NCI-H524 (cell line): ENCODE measurements at regions not wholly inside any gene's neighbourhood (a gene's known extent, or its start where the extent isn't known, plus 50 kb on each side); places are given as distances from the start of the nearest gene placed in this dataset.

Experiments
- DNase-seq, 2 experiments: peaks; one replicate each; lab custom pipeline; 2025; lab: John Stamatoyannopoulos, UW

- no peak for DNase-seq
Observed at GRCh38 chr13:47433461-47434005, 536.7 kb upstream of the HTR2A start.

GRCh38 chr13:47426126-47426849, 529.4 kb upstream of the HTR2A start:
- DNase-seq = no peak

DNA sequence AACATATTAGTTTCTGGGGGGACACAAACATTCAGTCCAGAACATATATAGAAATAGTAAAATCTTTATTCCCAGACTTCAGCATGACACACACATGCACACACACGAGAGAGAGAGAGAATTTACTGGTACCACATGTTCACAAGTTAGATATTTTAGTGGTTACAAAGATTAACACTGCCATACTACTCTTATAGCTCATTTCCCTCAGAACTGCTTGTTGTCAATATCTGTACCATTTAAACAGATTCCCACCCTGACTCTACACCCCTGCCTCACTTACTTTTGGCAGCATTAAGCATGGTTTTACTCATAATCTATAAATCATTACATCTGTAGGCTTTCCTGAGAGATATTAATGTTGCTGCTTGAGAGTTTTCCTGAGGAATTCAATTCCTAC, 524.7 kb upstream of the HTR2A start:
- DNase-seq = no peak

- no peak for DNase-seq
Observed at GRCh38 chr13:47420568-47420967, 523.7 kb upstream of the HTR2A start.

- no peak for DNase-seq
Observed at GRCh38 chr13:47420020-47420419, 523.2 kb upstream of the HTR2A start.

GRCh38 chr13:47418206-47418920, 521.5 kb upstream of the HTR2A start:
- no peak for DNase-seq

DNA sequence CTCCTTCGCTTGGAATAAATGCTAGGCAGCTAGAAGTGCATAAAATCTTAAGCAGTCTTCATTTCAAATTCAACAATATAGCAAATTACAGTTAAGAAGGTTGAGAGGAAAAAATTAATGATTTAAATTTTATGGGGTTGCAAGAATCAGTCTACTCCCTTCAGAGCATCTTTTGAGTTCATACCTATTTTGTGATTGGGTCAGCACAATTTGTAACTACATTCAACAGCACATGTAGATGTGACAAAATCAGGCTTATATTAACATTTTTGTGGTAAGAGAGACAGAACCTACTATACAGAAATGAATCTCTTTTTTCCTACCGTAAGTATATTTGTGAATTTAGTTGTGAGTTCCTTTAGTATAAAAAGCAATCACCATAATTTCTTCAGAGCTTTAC, 520.6 kb upstream of the HTR2A start:
- DNase-seq = no peak

DNA sequence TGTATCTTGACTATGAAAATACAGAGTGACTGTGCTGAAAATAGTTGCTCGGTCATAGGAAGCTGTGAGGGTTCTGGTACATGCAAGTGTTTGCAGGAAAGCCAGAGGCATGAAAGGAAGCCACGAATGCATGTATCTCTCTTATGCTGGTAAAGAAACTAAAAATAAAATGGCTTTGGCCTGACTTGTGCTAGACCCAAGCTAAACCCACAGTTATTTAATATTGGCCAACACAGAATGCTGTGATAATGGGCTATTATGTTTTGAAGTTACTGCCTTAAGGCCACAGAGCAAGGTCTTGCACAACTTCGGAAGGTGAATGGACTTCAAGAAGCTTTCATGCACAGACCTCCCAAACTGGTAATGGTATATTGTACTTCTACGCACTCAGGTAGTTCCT, 518.2 kb upstream of the HTR2A start:
- DNase-seq = no peak

- DNase-seq = no peak
Observed at GRCh38 chr13:47413526-47413925, 516.7 kb upstream of the HTR2A start.

DNA sequence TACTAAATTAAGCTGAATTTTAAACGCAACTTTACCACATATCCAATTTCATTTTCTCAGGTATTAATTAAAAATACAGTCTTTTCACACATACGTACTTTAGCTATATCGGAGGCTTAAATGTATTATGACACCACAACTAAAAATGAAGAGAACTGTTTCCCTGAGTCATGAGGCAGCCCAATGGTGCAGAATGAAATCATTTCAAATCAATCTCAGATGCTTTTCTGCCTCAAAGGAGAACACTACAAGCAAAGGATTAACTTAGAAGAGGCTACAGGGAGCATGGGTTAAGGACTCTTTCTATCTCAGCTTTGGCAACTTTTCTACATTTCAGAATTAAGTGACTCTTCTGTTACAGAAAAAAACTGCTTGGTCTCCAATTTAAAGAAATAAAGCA, 516.3 kb upstream of the HTR2A start:
- DNase-seq = no peak

DNA sequence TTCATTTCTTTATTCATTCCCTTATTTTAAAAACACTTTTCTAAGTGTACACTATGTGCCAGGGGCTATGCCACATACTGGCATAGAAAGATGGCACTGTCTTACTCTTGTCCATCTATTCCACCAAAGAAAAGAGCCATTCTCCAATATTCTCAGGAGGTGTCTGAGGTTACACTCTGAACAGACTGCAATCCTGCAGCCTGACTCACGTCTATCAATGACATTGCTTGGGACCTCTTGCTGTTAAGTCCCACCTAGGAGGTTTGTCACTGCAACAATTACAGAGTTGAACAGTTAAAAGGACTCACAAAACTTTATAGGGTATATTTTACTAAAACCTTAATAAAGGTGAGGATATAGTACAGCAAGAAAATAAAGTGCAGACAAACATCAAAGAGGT, 512.9 kb upstream of the HTR2A start:
- no peak for DNase-seq

GRCh38 chr13:47408546-47409319, 511.9 kb upstream of the HTR2A start:
- no peak for DNase-seq

DNA sequence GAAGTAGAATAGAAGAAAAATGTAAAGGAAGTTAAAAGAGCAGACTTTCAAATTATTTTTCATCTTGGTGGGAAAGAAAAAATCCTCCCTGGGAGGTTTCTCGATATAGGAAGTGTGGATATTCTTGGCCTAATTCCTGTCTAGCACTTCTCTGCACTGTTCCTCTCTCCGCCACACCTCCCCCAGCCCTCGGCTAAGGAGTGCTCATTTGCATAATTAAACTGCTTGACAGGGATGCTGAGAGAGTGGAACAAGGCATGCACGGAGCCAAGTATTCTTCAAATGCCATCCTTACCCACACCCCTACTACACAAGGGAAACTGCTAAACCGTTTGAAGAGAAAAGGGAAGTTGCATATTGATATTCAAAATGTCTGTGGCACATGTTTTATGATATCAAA, 511.0 kb upstream of the HTR2A start:
- DNase-seq = no peak

DNA sequence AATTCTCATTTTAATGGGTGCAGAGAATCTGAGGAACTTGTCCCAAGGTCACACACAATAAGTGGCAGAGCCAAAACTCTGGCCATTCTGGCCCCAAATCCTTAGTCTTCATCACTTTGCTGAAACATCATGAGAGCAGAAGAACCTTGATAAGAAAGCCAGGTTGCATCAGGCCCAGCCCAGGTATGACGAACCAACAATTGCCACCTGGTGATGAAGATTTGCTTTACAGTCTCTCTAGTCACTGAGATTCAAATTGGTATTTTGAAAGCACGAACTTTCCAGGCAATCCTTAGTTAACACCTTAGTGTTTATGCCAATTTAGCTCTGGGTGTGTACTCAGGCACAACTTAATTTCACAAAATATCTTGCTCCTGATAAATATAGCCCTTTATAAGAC, 502.7 kb upstream of the HTR2A start:
- no peak for DNase-seq

DNA sequence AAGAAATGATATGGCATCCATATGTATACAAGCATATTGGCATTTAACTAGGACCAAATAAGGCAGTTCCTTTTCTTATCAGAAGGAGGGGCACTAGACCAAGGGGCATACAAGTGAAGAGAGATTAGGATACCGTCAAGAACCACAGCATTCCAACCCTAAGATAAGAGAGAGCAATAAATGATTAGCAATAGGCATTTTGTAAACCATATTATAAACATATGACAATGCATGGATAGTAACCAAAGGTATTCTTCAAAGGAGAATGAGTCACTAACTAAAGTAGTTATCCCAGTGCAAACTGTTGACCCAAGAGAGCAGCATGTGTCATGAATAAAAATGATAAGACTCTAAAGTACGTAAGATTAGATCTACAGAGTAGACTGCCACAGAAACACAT, 500.9 kb upstream of the HTR2A start:
- no peak for DNase-seq

DNA sequence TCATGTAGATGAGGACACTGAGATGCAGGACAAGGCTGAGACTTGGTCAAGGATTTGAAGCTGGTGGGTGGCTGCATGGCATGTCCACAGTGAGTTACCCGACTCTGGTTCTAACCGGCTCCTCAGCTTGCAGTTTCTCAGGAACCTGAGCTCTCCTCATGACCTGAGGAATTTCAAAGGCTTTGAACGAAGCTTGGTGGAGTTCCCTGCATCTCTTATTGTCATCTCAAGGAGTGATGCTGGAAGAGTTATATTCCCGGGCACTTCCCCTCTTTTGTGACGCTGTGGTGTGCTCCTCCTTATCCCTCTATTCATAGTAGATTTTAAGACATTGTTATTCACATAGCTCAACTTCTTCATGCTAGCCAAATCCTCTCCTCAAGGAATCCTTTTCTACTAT, 500.1 kb upstream of the HTR2A start:
- no peak for DNase-seq

- no peak for DNase-seq
Observed at GRCh38 chr13:47374741-47375140, 477.9 kb upstream of the HTR2A start.

GRCh38 chr13:47372751-47373150, 475.9 kb upstream of the HTR2A start:
- DNase-seq = no peak

- no peak for DNase-seq
Observed at GRCh38 chr13:47351798-47352197, 454.9 kb upstream of the HTR2A start.

DNA sequence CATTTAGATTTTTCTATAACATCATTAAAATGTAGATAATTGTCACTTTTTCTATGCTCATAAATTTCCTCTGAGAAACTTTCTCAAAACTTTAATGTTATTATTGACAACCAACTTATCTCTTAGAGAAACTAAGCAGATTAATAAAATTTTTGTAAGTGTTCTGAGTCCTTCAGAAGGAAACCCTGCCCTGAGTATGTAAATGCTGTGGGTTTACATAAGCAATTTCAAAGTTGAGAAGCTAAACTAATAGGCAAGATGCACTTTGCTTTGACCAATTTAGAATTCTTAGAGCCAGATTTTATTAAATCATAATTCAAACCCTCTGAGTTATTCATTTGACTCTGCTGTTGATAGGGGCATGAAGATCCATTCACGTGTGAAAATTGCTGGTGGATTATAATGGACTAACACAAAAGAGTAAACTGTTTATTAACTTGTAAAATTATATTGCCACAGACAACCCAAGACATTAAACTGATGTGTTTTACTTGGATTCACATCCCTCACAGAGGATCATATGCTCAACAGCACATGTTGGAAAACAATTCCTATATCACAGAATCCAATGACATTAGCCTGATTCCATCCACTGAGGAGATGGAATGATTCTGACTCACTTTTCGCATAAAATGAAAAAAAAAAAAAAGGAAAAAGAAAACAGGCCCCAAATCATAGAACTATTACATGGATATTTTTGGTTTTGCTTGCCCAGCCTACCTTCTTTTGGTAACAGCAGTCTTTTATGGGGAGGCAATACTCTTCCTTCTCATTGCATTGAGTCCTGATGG, 453.7 kb upstream of the HTR2A start:
- DNase-seq = no peak

GRCh38 chr13:47349211-47349610, 452.4 kb upstream of the HTR2A start:
- DNase-seq = no peak
